Fibroblast of skin of abdomen (primary cell): ENCODE measurements at regions not wholly inside any gene's neighbourhood (a gene's known extent, or its start where the extent isn't known, plus 50 kb on each side); places are given as distances from the start of the nearest gene placed in this dataset.
A peak's percentile ranks its signal among the peaks of the same experiment; 100 is the strongest.

ENCODE experiments used
- DNase-seq: peaks from one replicate; pipeline ENCODE4 v3.0.0-alpha.2; 2013

DNA sequence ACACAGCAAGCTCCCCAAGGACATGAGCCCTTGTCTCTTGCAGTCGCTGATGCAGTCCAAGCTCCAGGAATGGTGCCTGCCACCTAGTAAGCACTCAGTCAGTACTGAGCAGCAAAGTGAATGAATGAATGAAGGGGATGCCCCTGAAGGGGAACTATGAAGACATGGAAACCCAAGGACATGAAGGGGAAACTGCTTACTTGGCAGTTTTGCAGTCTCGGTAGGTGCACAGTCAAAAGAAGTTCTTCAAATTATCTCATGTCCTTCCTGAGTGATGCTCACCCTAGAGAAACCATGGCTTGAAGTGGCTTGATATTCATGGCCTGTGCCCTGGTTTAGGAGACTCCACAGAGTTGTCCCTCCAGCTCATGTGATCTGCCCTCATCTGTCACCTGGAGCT, 102.1 kb upstream of the DLX2 start:
- no peak for DNase-seq

DNA sequence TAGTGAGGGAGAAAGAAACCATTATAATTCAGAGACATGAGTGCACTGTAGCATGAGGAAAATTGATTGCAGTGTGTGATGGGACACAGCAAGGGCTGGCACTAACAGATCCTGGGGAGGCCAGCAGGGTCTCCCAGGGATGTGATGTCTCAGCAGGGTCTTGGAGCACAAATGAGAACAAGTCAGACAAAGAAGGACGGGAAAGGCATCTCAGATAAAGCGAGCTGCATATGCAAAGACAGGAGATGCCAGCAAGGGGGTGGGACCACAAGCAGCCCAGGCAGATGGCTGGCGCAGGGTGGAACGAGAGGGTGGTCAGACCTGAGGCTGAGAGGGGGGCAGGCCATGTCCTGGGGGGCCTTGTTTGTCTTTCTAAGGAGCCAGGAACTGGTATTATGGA, 102.6 kb upstream of the DLX2 start:
- no peak for DNase-seq

DNA sequence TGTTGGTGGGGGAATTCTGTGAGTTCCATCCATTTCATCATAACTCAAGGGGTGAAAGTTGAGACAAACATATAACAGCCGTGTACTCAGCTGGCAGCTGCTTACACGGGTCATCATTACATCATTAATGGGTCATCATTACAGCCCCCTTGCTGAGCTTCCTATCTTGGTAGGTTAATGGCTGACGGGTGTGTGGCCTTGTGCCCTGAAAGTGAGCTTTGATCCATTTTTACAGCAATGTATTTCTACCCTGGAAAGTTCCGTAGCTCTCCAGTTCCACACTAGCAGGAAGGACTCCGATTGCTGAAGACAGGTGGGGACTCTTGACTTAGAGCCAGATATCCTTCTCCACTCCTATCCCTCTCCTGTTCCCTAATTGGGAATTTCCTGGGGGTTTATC, 105.2 kb upstream of the DLX2 start:
- DNase-seq, result no peak

DNA sequence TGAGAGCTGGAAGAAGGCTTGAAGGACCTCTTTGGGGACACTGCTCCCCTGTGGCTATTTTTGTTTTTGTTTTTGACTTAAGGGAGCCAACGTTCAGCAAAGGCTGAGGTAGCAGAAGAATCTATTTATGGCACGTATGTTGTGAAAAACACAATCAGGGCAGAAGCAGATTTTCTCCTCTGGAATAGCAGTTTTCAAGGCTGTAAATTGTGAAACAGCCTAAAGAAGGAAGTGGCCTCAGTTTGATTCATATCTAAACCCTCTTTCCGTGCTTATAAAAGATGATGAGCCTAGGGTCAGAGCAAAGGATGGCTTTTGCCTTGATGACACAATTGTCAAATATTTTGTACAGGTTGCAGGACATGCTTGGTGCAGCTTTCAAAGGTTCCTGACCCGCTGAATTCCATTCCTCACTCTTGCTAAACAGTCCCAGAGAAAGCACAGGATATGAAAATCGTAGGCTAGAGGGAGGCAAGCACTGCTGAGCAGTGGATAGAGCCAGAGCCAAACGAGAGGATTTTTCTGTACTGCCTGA, 106.2 kb upstream of the DLX2 start:
- peak; percentile 56 for DNase-seq

DNA sequence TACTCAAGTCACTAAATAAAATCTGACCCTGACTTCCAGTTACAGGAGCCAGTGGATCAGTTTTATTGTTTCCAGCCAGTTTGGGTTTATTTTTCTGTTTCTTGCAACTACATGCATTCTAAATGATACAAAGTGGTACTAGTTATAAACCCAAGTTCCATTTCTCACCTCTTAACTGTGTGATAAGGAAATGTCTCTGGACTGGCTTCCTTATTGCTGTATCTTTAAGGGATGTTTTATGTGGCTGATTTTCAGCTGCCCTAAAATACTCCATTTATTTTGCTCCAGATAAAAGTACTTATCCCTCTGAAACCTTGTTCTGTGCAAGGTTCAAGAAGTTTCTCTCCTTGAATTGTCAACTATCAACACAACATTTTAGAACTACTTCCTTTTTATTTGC, 107.9 kb upstream of the DLX2 start:
- DNase-seq, result no peak

DNA sequence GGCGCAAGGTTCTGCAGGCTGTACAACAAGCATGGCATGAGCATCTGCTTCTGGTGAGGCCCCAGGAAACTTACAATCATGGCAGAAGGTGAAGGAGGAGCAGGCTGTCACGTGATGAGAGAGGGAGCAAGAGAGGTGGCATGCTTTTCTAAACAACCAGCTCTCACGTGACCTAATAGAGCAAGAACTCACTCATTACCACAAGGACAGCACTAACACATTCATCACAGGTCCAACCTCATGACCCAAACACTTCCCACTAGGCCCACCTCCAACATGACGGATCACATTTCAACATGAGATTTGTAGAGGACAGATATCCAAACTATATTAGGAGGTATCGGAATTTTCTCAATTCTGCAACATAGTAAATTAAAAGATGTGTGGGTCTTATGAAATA, 108.8 kb upstream of the DLX2 start:
- DNase-seq, result peak; percentile 67

DNA sequence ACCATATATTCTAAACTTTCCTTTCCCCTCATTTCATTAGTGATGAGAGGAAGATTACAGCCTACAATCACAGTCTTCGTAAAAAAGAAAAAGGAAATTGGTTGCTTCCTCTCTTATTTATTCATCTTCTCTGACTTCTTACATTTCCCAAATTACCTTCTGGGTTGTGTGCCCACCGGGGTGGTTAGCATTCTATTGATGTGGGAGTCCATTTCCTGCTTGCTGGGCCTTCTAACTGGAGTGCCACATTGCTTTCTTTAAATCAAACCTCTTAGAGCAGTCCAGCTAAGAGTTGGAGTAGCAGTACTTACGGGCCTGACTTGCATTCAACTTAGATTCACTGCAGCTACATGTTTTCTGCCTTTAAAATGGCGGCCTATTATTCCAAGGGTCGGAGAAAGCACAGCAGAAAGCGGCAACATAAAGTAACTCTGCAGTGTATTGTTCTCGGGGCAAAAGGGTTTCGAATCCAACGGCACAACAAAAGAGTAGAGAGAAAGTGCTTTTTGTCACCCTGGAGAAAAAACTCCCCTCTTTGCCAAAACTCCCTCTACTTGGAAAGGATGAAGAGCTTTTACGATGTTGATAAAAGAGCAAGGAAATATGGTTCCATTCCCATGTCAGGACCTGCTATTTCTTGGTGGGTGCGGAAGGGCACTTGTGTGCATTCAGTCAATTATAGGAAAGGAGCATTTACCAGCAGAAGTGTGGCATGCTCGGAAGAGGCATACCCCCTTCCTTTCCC, 110.6 kb upstream of the DLX2 start:
- DNase-seq, result no peak

DNA sequence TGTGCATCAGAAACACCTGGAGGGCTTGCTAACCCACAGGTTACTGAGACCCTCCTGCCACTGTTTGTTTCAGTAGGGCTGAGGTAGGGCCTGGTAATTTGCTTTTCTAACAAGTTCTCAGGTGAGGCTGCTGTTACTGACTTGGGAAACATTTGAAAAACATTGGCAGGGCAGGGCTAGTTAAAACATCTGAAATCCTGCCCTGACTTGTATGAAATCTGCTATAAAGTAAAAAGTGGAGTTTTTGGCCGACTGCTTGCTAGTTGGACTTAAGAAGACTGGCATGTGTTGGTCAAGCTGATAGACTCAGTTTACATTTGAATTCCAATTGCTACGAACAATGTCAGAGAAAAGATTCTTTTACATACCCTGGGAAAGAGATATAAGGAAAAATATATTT, 111.6 kb upstream of the DLX2 start:
- no peak for DNase-seq

DNA sequence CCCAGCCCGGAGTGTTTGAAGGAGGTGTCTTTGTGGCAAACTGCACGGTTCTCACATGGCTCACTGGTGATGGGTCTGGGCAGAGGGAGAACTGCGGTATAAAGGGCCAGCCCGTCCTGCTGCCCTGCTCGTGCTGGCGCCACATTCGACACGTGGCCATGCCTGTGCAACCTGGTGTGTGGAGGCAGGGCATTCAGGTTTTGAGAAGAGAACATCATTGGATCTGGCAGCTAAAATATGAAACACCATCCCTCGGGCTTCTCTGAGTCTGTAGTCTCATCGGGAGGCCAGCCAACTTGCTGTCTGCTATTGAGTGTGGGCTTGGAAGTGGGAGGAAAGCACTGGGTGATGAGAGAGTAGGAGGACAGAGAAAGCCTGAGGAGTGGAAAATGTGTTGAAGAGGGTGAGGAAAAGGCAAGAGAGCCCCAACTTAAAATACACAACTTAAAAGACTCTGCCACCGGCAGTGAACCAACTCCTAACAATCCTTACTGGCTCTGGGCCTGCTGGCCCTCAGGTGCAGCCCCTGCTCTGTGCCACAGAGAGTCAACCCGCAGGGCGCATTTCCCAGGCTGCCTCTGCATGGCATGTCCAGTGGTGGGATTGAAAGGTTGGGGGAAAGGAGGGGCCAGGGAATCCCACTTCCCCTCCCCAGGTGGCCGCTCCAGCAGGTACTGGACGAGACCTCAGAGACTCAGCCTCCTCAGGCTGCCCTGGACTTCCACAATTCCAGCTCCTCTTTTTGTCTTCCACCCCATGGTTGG, 112.7 kb upstream of the DLX2 start:
- DNase-seq, result no peak

DNA sequence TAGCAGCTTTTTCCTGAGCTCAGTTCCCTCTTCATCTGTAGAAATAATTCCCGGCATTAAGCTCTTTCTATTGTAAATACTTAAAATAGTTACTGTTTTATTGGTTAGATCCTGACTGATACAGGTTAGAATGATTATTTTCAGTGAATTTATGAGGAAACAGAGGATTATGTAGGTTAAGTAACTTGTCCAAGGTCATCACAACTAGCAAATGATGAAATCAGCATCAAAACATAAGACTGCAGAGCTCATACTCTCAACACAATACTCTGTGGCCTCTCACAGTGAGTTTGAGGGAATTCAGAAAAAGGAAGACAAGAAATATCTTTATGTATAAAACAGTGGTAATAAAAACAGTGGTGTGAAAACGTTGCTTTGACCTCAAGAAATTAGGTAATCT, 113.2 kb upstream of the DLX2 start:
- no peak for DNase-seq

DNA sequence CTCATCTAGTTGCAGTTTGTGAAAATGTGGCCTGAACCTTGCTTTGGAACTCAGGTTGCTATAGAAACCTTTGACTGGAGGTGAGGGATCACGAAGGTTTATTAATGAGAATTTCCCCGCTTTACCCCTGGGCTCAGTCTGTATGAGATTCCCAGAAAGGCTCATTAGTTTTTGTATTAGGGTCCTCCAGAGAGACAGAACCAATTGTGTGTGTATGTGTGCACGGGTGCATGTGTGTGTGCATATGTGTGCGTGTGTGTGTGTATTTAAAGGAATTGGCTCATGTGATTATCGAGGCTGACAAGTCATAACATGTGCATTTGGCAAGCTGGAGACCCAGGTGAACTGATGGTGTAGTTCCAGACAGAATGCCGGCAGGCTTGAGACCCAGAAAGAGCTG, 113.8 kb upstream of the DLX2 start:
- DNase-seq, result no peak

DNA sequence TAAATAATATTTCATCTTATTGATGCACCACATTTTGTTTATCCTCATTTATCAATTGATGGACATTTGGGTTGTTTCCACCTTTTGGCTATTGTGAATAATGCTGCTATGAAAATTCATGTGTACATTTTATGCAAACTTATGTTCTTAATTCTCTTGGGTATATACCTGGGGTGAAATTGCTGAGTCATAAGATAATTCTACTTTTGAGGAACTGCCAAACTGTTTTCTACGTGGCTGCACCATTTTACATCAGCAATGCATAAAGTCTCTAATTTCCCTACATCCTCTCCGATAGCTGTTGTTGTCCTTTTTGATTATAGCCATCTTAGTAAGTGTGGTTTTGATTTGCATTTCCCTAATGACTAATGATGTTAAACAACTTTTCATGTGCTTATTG, 116.5 kb upstream of the DLX2 start:
- no peak for DNase-seq

DNA sequence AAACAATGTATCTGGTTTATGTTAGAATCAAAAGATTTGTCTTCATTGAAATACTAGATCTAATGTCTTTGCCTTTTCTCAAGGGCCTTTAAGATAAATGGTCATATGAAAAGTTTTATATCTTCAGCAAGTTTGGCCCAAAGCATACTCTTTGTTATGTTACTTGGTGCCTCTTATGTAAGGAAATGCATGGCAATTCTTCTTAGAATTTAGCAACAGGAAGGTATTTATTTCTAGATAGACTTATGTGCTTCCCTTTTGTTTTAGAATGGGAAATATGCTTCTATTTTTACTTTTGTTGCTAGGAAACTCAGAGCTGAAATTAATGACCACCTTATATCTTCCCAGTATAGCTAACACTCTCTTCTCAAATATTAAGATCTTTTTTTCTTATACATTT, 117.4 kb upstream of the DLX2 start:
- DNase-seq, result no peak

DNA sequence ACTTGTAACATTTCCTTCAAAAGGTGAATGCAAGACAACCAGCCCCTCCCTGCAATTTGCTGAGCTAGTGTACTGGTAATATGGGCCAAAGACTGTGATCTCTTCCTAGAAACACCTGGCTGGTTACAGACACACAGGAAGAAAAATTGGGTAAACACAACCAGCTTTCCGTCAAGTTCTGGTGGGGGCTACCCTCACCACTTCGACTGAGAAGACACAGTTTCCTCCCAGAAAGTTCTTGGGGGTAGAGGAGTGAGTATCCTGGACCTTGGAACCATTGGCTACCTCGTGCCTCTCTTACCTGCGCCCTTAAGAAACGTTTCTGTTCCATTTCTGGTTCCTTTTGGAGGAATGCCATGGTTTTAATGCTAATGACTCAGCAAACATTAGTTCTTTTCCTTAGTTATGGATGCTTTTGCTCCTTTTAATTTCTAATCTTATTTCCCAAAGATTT, 120.9 kb upstream of the DLX2 start:
- DNase-seq, result no peak

DNA sequence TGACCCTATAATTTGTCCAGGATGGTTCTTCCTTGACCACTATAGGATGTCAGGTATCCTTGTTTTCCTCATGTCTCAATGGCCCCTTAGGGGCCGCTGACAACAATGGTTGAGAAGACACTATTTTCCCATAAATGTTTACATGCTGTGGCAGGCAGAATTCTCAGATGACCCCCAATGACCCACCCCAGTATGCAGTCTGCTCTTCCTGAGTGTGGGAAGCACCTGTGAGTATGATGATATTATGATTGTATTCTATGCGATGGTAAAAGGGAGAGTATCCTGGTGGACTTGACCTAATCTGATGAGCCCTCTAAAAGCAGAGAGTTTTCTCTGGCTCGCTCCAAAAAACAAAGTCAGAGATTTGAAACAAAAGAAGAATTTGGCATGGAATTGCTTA, 123.1 kb upstream of the DLX2 start:
- DNase-seq, result no peak

DNA sequence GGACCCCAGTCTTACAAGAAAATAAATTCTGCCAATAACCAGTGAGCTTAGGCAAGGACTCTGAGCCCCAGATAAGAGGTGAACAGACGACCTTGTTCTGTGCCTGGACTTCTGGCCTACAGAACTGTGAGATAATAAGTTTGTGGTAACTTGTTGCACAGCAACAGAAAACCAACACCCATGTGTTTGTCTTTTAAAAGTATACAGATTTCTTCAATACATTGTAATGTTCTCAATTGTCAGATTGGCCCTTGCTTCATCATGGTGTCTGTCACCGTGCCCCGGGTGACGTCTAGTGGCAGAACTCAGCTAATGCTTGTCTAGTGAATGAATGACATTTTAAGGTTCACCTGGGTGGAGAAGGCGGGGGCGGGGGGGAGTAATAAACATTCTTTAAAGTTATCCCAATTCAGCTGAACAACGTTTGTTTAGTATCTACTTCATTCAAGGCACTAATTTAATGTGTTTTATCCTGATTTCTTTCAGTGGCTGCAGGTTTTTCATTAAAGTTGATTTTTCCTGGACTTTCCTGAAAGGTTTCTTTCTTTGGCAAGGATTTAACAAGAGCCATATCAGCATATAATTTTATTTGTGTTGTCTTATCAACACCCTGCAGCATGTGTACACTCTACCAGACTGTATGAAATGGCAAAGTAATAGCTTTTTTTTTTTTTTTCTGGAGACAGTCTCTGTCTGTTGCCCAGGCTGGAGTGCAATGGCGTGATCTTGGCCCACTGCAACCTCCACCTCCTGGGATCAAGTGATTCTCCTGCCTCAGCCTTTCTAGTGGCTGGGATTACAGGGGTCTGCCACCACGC, 123.8 kb upstream of the DLX2 start:
- DNase-seq, result no peak

DNA sequence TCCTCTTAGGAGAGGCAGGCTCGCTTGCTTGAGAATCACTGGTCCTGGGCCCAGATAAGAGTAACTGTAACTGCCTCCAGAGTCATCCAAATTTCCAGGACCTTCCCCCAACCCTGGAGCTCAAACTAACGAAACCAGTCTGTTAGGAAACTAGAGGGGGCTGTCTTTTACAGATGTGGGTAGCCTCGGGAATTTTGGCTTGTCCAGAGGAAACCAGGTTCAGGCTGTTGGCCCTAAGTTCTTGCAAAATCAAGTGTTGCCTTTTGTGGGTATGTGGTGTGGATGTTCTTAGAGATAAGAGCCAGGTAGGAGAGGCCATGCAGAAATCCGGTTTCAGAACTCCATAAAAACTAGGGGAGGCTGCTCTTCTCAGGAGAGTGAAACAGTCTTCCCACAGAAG, 125.0 kb upstream of the DLX2 start:
- DNase-seq, result no peak

DNA sequence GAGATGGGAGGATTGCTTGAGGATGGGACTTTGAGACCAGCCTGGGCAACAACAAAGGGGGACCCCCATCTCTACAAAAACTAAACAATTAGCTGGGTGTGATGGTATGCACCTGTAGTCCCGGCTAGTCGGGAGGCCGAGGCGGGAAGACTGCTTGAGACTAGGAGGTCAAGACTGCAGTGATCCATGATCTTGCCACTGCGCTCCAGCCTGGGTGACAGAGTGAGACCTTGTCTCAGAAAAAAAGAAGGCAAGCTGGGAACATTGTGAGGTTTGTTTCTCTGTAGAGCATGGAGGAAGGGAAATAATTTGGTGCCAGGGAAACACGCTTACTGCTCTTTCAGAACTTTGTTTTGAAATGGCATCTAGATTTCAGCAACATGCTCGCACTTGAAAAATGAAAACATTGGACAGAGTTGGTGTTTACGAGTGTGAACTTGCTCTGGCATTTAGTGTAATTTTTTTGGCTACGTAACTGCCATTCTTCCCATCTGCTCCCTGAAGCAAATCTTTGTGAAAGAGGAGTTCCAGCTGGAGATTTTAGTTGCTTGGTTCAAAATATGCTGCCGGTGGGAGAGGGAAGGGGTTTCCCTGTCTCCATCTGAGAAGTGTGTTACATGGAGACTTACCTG, 125.6 kb upstream of the DLX2 start:
- DNase-seq, result no peak

DNA sequence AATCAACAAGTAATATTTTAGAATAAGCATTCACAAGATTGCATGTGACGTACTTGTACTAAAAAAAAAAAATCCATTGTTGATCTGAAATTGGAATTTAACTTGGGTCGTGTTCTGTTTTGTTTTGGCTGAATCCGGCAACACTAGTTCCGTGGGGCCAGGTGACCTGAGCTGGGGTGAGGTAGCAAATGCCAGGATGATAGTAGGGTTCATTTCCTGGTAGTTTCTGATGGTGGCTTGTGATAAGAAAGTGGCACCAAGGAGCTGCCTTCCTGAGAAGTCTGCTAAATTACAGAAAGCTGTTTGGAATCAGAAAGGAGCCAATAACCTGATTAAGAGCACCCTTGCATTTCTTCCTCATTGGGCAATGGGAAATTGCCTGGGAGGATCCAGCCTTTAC, 126.4 kb upstream of the DLX2 start:
- DNase-seq, result no peak

DNA sequence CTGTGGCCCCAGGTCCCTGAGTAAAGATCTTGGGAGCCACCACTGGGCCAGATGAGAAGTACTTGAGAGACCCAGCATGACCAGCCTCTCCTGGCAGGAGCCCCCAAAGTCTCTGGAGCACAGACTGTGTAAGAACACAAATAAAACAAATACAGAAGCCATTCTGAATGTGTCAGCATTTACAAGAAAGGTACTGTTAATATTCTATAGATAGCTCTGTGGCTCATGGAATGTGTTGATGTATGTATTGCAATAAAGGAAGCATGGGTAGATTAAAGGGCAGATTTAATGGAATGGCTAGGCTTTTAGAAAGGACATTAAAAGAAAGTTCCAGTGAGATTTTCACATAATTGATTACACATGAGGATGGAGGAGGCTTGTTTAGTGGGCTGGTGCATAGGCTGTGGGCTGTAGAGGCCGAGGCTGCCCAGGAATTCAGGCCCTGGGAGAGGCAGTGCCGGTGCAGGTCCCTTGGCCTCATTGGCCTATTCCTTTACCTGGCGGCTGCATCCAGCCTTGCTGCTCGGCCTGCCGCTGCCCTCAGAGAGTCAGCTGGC, 127.7 kb upstream of the DLX2 start:
- no peak for DNase-seq

DNA sequence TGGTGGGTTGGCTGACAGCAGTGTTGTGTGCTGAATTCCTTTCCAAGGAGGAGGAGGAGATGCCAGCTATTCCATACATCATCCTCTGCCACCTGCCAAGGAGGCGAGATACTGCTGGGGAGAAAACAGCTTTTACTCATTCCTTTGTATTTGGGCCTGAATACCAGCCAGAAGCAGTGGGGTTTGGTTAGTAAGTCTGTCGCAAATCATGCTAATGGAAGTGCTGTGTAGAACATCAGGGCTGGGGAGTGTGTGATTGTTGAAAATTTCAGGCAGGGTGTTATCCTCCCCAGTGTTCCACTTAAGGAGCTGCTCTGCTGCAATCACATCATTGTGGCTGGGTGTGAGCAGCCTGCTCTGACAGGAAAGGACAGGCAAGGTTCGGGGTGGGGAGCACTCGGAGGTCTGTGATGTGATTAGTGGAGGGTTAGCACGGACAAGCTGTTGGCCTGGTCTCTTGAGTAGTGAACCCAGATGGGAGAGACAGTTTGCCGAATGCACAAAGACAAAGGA, 128.2 kb upstream of the DLX2 start:
- no peak for DNase-seq

DNA sequence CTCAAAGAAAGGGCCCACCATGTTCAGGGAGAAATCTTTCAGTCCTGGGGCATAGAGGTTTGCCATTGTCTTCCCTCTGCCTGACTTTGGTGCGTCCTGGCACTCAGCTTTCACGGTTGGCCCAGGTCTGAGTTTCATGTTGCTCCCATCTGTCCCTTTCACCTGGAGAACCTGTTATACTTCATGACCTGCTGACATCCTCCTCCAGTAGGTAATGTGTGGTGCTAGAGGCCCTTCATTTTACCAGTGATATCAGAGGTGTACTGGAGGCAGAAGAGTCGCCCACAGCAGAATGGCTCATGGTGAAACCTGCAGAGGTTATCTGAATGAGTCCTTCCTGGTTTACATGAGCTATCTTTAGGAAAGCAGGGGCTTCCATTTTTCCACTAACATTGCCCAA, 128.8 kb upstream of the DLX2 start:
- no peak for DNase-seq
